HEK293 (cell line): ENCODE measurements at regions not wholly inside any gene's neighbourhood (a gene's known extent, or its start where the extent isn't known, plus 50 kb on each side); places are given as distances from the start of the nearest gene placed in this dataset.

Experiments used
- CTCF ChIA-PET: fragments of 350-600 bp; formaldehyde crosslinking; extraction: SDS; loops from one replicate; lab custom pipeline; 2021; ENCODE audit warnings: antibody characterized with exemption; lab: Yijun Ruan, JAX
- POLR2A ChIA-PET: fragments of 300-600 bp; formaldehyde crosslinking; extraction: SDS; loops from one replicate; lab custom pipeline; 2020; ENCODE audit warnings: antibody characterized with exemption, inconsistent platforms; lab: Yijun Ruan, JAX
- H3K27ac ChIP-seq: fragments of 200-500 bp; sonication (Bioruptor generic); 2 replicates; pipeline ENCODE4 v1.5.1; 2014; ENCODE audit warnings: low read depth, low read length, control low read depth, inconsistent platforms; ENCODE audit errors: extremely low read depth
- H3K36me3 ChIP-seq, 2 experiments: fragments of 200-500 bp in 1 of 2; sonication (Bioruptor generic) in 1 of 2; 1 replicate in 1 of 2; 2 replicates in 1 of 2; pipeline ENCODE4 v1.5.1; 2014 to 2017; ENCODE audit warnings: inconsistent platforms in 2 of 2, low read length in 2 of 2; ENCODE audit not compliant: control insufficient read depth in 2 of 2, insufficient read depth in 1 of 2
- H3K4me1 ChIP-seq: fragments of 200-500 bp; sonication (Bioruptor generic); 2 replicates; pipeline ENCODE4 v1.5.1; 2014; ENCODE audit warnings: mild to moderate bottlenecking, low read length, inconsistent platforms; ENCODE audit not compliant: control insufficient read depth, insufficient read depth
- H3K4me3 ChIP-seq: 2 replicates; pipeline ENCODE4 v1.5.1; 2011; ENCODE audit warnings: low read depth, mild to moderate bottlenecking, control low read depth, low read length, moderate library complexity
- H3K9me3 ChIP-seq: fragments of 200-500 bp; sonication (Bioruptor generic); 2 replicates; pipeline ENCODE4 v1.5.1; 2014; ENCODE audit warnings: low read depth, low read length, inconsistent platforms; ENCODE audit not compliant: control insufficient read depth, insufficient read depth
- BCL11B ChIP-seq: fragments of 450-650 bp; formaldehyde crosslinking; IDR thresholded peaks from 2 replicates; pipeline ENCODE4 v1.5.1; 2016; ENCODE audit warnings: low read depth, missing biosample characterization, missing genetic modification characterization
- GLI2 ChIP-seq: fragments of 450-650 bp; formaldehyde crosslinking; IDR thresholded peaks from 2 replicates; pipeline ENCODE4; 2017; ENCODE audit warnings: missing biosample characterization, missing genetic modification characterization, low read depth, borderline replicate concordance
- GLIS1 ChIP-seq: fragments of 450-650 bp; formaldehyde crosslinking; IDR thresholded peaks from 2 replicates; pipeline ENCODE4 v1.5.1; 2016; ENCODE audit warnings: missing biosample characterization, missing genetic modification characterization
- KLF7 ChIP-seq: fragments of 450-650 bp; formaldehyde crosslinking; IDR thresholded peaks from 2 replicates; pipeline ENCODE4 v1.5.1; 2016; ENCODE audit warnings: missing biosample characterization, missing genetic modification characterization, borderline replicate concordance
- OVOL3 ChIP-seq: fragments of 450-650 bp; formaldehyde crosslinking; IDR thresholded peaks from 2 replicates; pipeline ENCODE4 v1.5.1; 2016; ENCODE audit warnings: missing biosample characterization, missing genetic modification characterization
- ZBTB1 ChIP-seq: fragments of 450-650 bp; formaldehyde crosslinking; IDR thresholded peaks from 2 replicates; pipeline ENCODE4 v1.5.1; 2016; ENCODE audit warnings: missing biosample characterization, missing genetic modification characterization
- ZBTB7A ChIP-seq: fragments of 450-650 bp; formaldehyde crosslinking; IDR thresholded peaks from 2 replicates; pipeline ENCODE4 v1.5.1; 2016; ENCODE audit warnings: low read depth, missing biosample characterization, missing genetic modification characterization
- ZNF114 ChIP-seq: fragments of 450-650 bp; formaldehyde crosslinking; IDR thresholded peaks from 2 replicates; pipeline ENCODE4 v1.5.0; 2017; ENCODE audit warnings: missing biosample characterization, missing genetic modification characterization
- ZNF121 ChIP-seq: fragments of 450-650 bp; formaldehyde crosslinking; IDR thresholded peaks from 2 replicates; pipeline ENCODE4 v1.5.1; 2016; ENCODE audit warnings: missing biosample characterization, missing genetic modification characterization
- ZNF138 ChIP-seq: fragments of 450-650 bp; formaldehyde crosslinking; IDR thresholded peaks from 2 replicates; pipeline ENCODE4 v1.5.1; 2016; ENCODE audit warnings: missing biosample characterization, missing genetic modification characterization, borderline replicate concordance
- ZNF221 ChIP-seq: fragments of 450-650 bp; formaldehyde crosslinking; IDR thresholded peaks from 2 replicates; pipeline ENCODE4 v1.5.1; 2017; ENCODE audit warnings: missing biosample characterization, missing genetic modification characterization, borderline replicate concordance
- ZNF248 ChIP-seq: fragments of 450-650 bp; formaldehyde crosslinking; IDR thresholded peaks from 2 replicates; pipeline ENCODE4 v1.5.1; 2017; ENCODE audit warnings: missing biosample characterization, missing genetic modification characterization
- ZNF274 ChIP-seq, 2 experiments: fragments of 200-500 bp in 1 of 2; fragments of 450-650 bp in 1 of 2; sonication (Bioruptor generic) in 1 of 2; formaldehyde crosslinking in 1 of 2; IDR thresholded peaks; 2 replicates each; pipeline versions ENCODE4 v1.5.1 to v1.6.1; 2014 to 2016; ENCODE audit warnings: borderline replicate concordance in 1 of 2, inconsistent platforms in 1 of 2, low read length in 1 of 2, missing biosample characterization in 1 of 2, missing genetic modification characterization in 1 of 2
- ZNF311 ChIP-seq: fragments of 450-650 bp; formaldehyde crosslinking; IDR thresholded peaks from 2 replicates; pipeline ENCODE4 v1.5.1; 2017; ENCODE audit warnings: missing biosample characterization, missing genetic modification characterization, borderline replicate concordance
- ZNF341 ChIP-seq: fragments of 450-650 bp; formaldehyde crosslinking; IDR thresholded peaks from 2 replicates; pipeline ENCODE4; 2016; ENCODE audit warnings: low read depth, missing biosample characterization, missing genetic modification characterization
- ZNF354C ChIP-seq: fragments of 450-650 bp; formaldehyde crosslinking; IDR thresholded peaks from 2 replicates; pipeline ENCODE4 v1.5.1; 2016; ENCODE audit warnings: missing biosample characterization, missing genetic modification characterization, low read depth, borderline replicate concordance
- ZNF423 ChIP-seq: fragments of 450-650 bp; formaldehyde crosslinking; IDR thresholded peaks from 2 replicates; pipeline ENCODE4 v1.5.1; 2016; ENCODE audit warnings: missing biosample characterization, missing genetic modification characterization
- ZNF48 ChIP-seq: fragments of 450-650 bp; formaldehyde crosslinking; IDR thresholded peaks from 2 replicates; pipeline ENCODE4 v1.5.1; 2016; ENCODE audit warnings: missing biosample characterization, missing genetic modification characterization
- ZNF529 ChIP-seq: fragments of 450-650 bp; formaldehyde crosslinking; IDR thresholded peaks from 2 replicates; pipeline ENCODE4 v1.5.1; 2017; ENCODE audit warnings: missing genetic modification characterization, missing biosample characterization; ENCODE audit not compliant: insufficient replicate concordance
- ZNF610 ChIP-seq: fragments of 450-650 bp; formaldehyde crosslinking; IDR thresholded peaks from 2 replicates; pipeline ENCODE4 v1.5.1; 2016; ENCODE audit warnings: missing biosample characterization, missing genetic modification characterization, borderline replicate concordance
- ZNF670 ChIP-seq: fragments of 450-650 bp; formaldehyde crosslinking; IDR thresholded peaks from 2 replicates; pipeline ENCODE4 v1.5.1; 2016; ENCODE audit warnings: missing biosample characterization, missing genetic modification characterization, low read depth
- ZNF701 ChIP-seq: fragments of 450-650 bp; formaldehyde crosslinking; IDR thresholded peaks from 2 replicates; pipeline ENCODE4 v1.5.1; 2016; ENCODE audit warnings: missing biosample characterization, missing genetic modification characterization
- ZNF747 ChIP-seq: fragments of 450-650 bp; formaldehyde crosslinking; IDR thresholded peaks from 2 replicates; pipeline ENCODE4 v1.5.1; 2016; ENCODE audit warnings: missing biosample characterization, missing genetic modification characterization
- ZNF843 ChIP-seq: fragments of 450-650 bp; formaldehyde crosslinking; IDR thresholded peaks from 2 replicates; pipeline ENCODE4 v1.5.1; 2016; ENCODE audit warnings: missing biosample characterization, missing genetic modification characterization
- ZSCAN30 ChIP-seq: fragments of 450-650 bp; IDR thresholded peaks from 2 replicates; pipeline ENCODE4 v1.5.1; 2018; ENCODE audit warnings: missing biosample characterization, mild to moderate bottlenecking, missing genetic modification characterization, moderate library complexity
- ZXDB ChIP-seq: fragments of 450-650 bp; formaldehyde crosslinking; IDR thresholded peaks from 2 replicates; pipeline ENCODE4 v1.5.1; 2016; ENCODE audit warnings: missing biosample characterization, missing genetic modification characterization
- TF ChIP-seq, protein P1 (sequence below): fragments of 450-650 bp; formaldehyde crosslinking; IDR thresholded peaks from 2 replicates; pipeline ENCODE4 v1.5.1; 2016; ENCODE audit warnings: missing biosample characterization, missing genetic modification characterization
- TF ChIP-seq, protein P2 (sequence below): fragments of 450-650 bp; formaldehyde crosslinking; IDR thresholded peaks from 2 replicates; pipeline ENCODE4 v1.5.1; 2016; ENCODE audit warnings: missing biosample characterization, missing genetic modification characterization
- TF ChIP-seq, protein P3 (sequence below): fragments of 450-650 bp; formaldehyde crosslinking; IDR thresholded peaks from 2 replicates; pipeline ENCODE4 v1.5.1; 2017; ENCODE audit warnings: missing biosample characterization, mild to moderate bottlenecking, missing genetic modification characterization, moderate library complexity

DNA sequence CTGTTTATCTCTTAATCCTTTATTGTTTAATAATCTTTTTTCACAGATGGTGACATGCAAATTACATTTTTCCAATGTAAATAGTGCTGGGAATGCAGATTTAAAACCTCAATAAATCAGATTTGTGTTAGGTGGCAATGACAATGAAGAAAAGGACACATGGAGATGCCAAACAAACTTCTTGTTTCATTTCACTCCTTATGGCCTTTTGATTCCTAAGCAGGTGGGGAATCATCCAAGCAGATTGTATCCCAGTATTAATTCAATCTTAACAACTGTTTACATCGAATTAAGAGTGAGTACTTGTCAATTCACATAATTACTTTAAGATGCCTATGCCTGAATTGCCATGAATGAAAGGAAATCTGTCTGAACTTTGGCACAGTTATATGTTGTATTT is 98.9 kb upstream of the RGS18 start (continued):
- TF ChIP-seq ZXDB (tag by site-specific recombination) (no peak), ZBTB1 (tag by site-specific recombination) (no peak), BCL11B (tag by site-specific recombination) (no peak), ZBTB7A (tag by site-specific recombination) (no peak), ZNF423 (tag by site-specific recombination) (no peak), ZNF114 (tag by site-specific recombination) (no peak), ZNF138 (tag by site-specific recombination) (no peak), ZNF341 (tag by site-specific recombination) (no peak)
- TF ChIP-seq, protein P1, sequence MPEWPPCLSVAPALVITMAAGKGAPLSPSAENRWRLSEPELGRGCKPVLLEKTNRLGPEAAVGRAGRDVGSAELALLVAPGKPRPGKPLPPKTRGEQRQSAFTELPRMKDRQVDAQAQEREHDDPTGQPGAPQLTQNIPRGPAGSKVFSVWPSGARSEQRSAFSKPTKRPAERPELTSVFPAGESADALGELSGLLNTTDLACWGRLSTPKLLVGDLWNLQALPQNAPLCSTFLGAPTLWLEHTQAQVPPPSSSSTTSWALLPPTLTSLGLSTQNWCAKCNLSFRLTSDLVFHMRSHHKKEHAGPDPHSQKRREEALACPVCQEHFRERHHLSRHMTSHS (tag by site-specific recombination) = no peak

DNA sequence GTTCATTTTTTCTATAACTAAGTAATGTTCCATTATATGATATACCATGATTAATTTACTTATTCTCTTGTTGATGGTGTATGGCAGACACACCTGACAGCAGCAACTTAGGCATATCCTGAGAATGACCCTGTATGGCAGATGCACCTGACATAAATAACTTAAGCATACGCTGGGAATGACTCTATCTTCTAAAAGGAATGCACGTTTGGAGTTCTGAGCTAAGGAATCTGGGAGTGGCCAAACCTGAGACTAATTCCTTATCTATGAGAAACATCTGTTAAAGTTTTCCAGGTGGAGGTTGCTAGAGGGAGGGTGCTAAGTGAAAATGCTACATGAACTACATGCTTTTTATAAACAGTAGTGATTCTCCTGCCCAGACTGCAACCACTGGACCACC is 96.7 kb upstream of the RGS18 start:
- Histone ChIP-seq H3K27ac (no peak overlapping the region), H3K36me3 (no peaks in the 10 kb centered on the region), H3K4me1 (no peaks in the 10 kb centered on the region), H3K9me3 (no peaks in the 10 kb centered on the region), H3K4me3 (no peak overlapping the region)
- TF ChIP-seq ZNF311 (no peak), OVOL3 (tag by site-specific recombination) (no peak), ZNF48 (no peak), ZNF670 (tag by site-specific recombination) (no peak), ZNF747 (no peak), KLF7 (tag by site-specific recombination) (no peak), ZNF221 (no peak), ZNF248 (tag by site-specific recombination) (no peak), ZNF843 (tag by site-specific recombination) (no peak), GLIS1 (no peak), ZNF121 (tag by site-specific recombination) (no peak), ZNF529 (no peak)
- ChIA-PET CTCF (no interaction called here), POLR2A (no interaction called here)

DNA sequence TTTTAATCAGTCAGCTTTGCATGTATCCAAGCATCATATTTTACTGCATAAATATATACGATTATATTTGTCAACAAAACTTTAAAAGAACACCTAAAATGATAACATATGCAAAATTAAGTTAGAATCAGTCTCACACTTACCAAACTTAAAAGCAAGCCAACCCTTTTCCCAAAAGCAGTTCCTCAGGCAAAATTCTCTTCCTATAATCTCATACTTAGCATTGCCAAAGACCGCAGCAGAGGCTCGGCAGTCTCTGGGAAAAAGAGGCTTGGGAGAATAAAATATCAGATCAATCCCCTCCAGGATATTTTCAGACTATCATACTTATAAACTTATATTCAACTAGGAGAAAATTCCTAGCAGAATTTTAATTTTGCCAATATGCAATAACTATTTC is 93.2 kb upstream of the RGS18 start:
- TF ChIP-seq ZNF274 (IDR thresholded peaks at IDR 0.05; ENCODE audit: low read length) = no peak
- TF ChIP-seq ZNF274 (tag by site-specific recombination; IDR thresholded peaks at IDR 0.05; ENCODE audit: borderline replicate concordance) = no peak
- no peak for TF ChIP-seq GLI2 (tag by site-specific recombination)
- TF ChIP-seq ZNF354C (tag by site-specific recombination) = no peak
- TF ChIP-seq, protein P2, sequence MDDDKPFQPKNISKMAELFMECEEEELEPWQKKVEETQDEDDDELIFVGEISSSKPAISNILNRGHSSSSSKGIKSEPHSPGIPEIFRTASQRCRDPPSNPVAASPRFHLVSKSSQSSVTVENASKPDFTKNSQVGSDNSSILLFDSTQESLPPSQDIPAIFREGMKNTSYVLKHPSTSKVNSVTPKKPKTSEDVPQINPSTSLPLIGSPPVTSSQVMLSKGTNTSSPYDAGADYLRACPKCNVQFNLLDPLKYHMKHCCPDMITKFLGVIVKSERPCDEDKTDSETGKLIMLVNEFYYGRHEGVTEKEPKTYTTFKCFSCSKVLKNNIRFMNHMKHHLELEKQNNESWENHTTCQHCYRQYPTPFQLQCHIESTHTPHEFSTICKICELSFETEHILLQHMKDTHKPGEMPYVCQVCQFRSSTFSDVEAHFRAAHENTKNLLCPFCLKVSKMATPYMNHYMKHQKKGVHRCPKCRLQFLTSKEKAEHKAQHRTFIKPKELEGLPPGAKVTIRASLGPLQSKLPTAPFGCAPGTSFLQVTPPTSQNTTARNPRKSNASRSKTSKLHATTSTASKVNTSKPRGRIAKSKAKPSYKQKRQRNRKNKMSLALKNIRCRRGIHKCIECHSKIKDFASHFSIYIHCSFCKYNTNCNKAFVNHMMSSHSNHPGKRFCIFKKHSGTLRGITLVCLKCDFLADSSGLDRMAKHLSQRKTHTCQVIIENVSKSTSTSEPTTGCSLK (tag by site-specific recombination) = no peak
- no peak for TF ChIP-seq GLIS1
- no peak for TF ChIP-seq ZSCAN30
- TF ChIP-seq, protein P3, sequence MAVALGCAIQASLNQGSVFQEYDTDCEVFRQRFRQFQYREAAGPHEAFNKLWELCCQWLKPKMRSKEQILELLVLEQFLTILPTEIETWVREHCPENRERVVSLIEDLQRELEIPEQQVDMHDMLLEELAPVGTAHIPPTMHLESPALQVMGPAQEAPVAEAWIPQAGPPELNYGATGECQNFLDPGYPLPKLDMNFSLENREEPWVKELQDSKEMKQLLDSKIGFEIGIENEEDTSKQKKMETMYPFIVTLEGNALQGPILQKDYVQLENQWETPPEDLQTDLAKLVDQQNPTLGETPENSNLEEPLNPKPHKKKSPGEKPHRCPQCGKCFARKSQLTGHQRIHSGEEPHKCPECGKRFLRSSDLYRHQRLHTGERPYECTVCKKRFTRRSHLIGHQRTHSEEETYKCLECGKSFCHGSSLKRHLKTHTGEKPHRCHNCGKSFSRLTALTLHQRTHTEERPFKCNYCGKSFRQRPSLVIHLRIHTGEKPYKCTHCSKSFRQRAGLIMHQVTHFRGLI = no peak
- TF ChIP-seq ZNF610 (tag by site-specific recombination) = no peak
- no peak for TF ChIP-seq ZNF701 (tag by site-specific recombination)
- Histone ChIP-seq H3K27ac (no peak overlapping the region), H3K4me1 (no peaks in the 10 kb centered on the region), H3K9me3 (no peaks in the 10 kb centered on the region), H3K4me3 (no peak overlapping the region), H3K36me3 (no peaks in the 10 kb centered on the region)
- CTCF ChIA-PET = no interaction called here
- POLR2A ChIA-PET = no interaction called here
